Transverse colon (tissue), 4 donors: ENCODE measurements at regions not wholly inside any gene's neighbourhood (a gene's known extent, or its start where the extent isn't known, plus 50 kb on each side); places are given as distances from the start of the nearest gene placed in this dataset.

Source experiments
- DNase-seq: peaks from one replicate; pipeline ENCODE4 v3.0.0-alpha.2; 2019
- H3K27ac ChIP-seq, 4 donors: fragments of 200-600 bp; sonication (generic); 2 replicates each; pipeline ENCODE4 v1.5.1; 2016 to 2018; ENCODE audit warnings: inconsistent platforms in 4 of 4
- H3K27me3 ChIP-seq: fragments of 200-600 bp; sonication (generic); 2 replicates; pipeline ENCODE4 v1.5.1; 2017; ENCODE audit warnings: inconsistent platforms
- H3K36me3 ChIP-seq, 4 donors: fragments of 200-600 bp; sonication (generic); 2 replicates each; pipeline ENCODE4 v1.5.1; 2017 to 2019; ENCODE audit warnings: inconsistent platforms in 4 of 4
- H3K4me1 ChIP-seq, 4 donors: fragments of 200-600 bp; sonication (generic); 2 replicates each; pipeline ENCODE4 v1.5.1; 2017 to 2020; ENCODE audit warnings: inconsistent platforms in 4 of 4
- H3K4me3 ChIP-seq, 4 donors: fragments of 200-600 bp; sonication (generic); 1 replicate in 1 of 4; 2 replicates in 3 of 4; pipeline versions ENCODE4 v1.5.1 to v1.6.1; 2017 to 2019; ENCODE audit warnings: inconsistent platforms in 4 of 4
- H3K9me3 ChIP-seq, 2 donors: fragments of 200-600 bp; sonication (generic); 2 replicates each; pipeline ENCODE4 v1.5.1; 2017 to 2019; ENCODE audit warnings: inconsistent platforms in 2 of 2
- CTCF ChIP-seq, 5 experiments: fragments of 200-600 bp in 3 of 5; fragments of 450-650 bp in 2 of 5; sonication (generic) in 3 of 5; IDR thresholded peaks; 1 replicate in 2 of 5; 2 replicates in 3 of 5; pipeline ENCODE4 v1.5.1; 2016 to 2017; ENCODE audit warnings: antibody characterized with exemption in 5 of 5, inconsistent platforms in 3 of 5, mild to moderate bottlenecking in 2 of 5, moderate library complexity in 1 of 5
- EP300 ChIP-seq: sonication (generic); formaldehyde crosslinking; IDR thresholded peaks from one replicate; pipeline ENCODE4 v1.6.1; 2017; ENCODE audit warnings: antibody characterized with exemption, low read depth
- POLR2A ChIP-seq: fragments of 450-650 bp; IDR thresholded peaks from one replicate; pipeline ENCODE4 v1.6.1; 2016; ENCODE audit warnings: antibody characterized with exemption, mild to moderate bottlenecking, moderate library complexity
- POLR2AphosphoS5 ChIP-seq, 3 donors: sonication (generic); formaldehyde crosslinking; IDR thresholded peaks; one replicate each; pipeline ENCODE4 v1.6.1; 2016; ENCODE audit warnings: antibody characterized with exemption in 3 of 3
- WGBS, 2 donors: methylation state at CpG; one replicate each; pipeline ENCODE4 v1.1.5; 2018; ENCODE audit warnings: low coverage in 1 of 2; 5-methylcytosine and 5-hydroxymethylcytosine counted together
- in situ Hi-C, 4 donors: fragments of 200-750 bp; cut with MboI; loops; one replicate each; pipeline versions ENCODE4 v1.15.0 to v1.15.1; 2017; ENCODE audit warnings: low sequenced_read_pairs in 3 of 4, low pct_ligation_motif_present in 1 of 4, low pct_unique_long_range_greater_than_20kb in 1 of 4
- intact Hi-C: fragments of 100-400 bp; cut with DNase I; formaldehyde crosslinking; loops from one replicate; pipeline ENCODE4 v1.15.1; 2023; ENCODE audit warnings: low total_unique reads

- intact Hi-C loops: no loop called here
- Histone ChIP-seq H3K27me3 (no peaks in the 10 kb centered on the region), H3K4me1 (no peaks in the 10 kb centered on the region), H3K9me3 (no peaks in the 10 kb centered on the region), H3K36me3 (no peaks in the 10 kb centered on the region), H3K27ac (no peak overlapping the region), H3K4me3 (no peak overlapping the region)
- no peak for TF ChIP-seq EP300
- no peak for TF ChIP-seq POLR2AphosphoS5 (IDR thresholded peaks at IDR 0.05)
- no peak for TF ChIP-seq CTCF (IDR thresholded peaks at IDR 0.05)
- TF ChIP-seq POLR2A: no peak
- DNase-seq: no peak
- in situ Hi-C loops: no loop called here
- WGBS, 2 donors: 62 to 78% methylated on average over 2 of the region's 2 CpGs
Measured at GRCh38 chr1:177488722-177489121, 318.0 kb downstream of the BRINP2 start.

- H3K9me3 ChIP-seq: no peaks in the 10 kb centered on the region
- H3K4me3 ChIP-seq: no peak overlapping the region
- 33% methylated on average over 1 of the region's 1 CpG; no CpG with 5 or more reads in 1 of the 2 donors for WGBS, 2 donors
- H3K27ac ChIP-seq: no peak overlapping the region
- intact Hi-C loops (no loop called here), in situ Hi-C loops (no loop called here)
- no peaks in the 10 kb centered on the region for H3K27me3 ChIP-seq
- H3K36me3 ChIP-seq: no peaks in the 10 kb centered on the region
- TF ChIP-seq POLR2A: no peak
- TF ChIP-seq EP300: no peak
- no peak for TF ChIP-seq POLR2AphosphoS5 (IDR thresholded peaks at IDR 0.05)
- TF ChIP-seq CTCF (IDR thresholded peaks at IDR 0.05): no peak
- DNase-seq: no peak
- no peaks in the 10 kb centered on the region for H3K4me1 ChIP-seq
Measured at GRCh38 chr1:177487481-177487880, 316.7 kb downstream of the BRINP2 start.

- WGBS, 2 donors: 88 to 90% methylated on average over 6 of the region's 6 CpGs
- Histone ChIP-seq H3K4me1 (no peaks in the 10 kb centered on the region), H3K4me3 (no peak overlapping the region), H3K27ac (no peak overlapping the region), H3K36me3 (no peaks in the 10 kb centered on the region), H3K9me3 (no peaks in the 10 kb centered on the region), H3K27me3 (no peaks in the 10 kb centered on the region)
- intact Hi-C loops (no loop called here), in situ Hi-C loops (no loop called here)
- TF ChIP-seq POLR2A: no peak
- TF ChIP-seq POLR2AphosphoS5 (IDR thresholded peaks at IDR 0.05): no peak
- no peak for TF ChIP-seq CTCF (IDR thresholded peaks at IDR 0.05)
- TF ChIP-seq EP300: no peak
- no peak for DNase-seq
Measured at GRCh38 chr1:177480741-177481305, 310.1 kb downstream of the BRINP2 start.

GRCh38 chr1:177479600-177479999, 308.8 kb downstream of the BRINP2 start:
- H3K27ac ChIP-seq: no peak overlapping the region
- no peak overlapping the region for H3K4me3 ChIP-seq
- no peaks in the 10 kb centered on the region for H3K27me3 ChIP-seq
- no peaks in the 10 kb centered on the region for H3K4me1 ChIP-seq
- H3K9me3 ChIP-seq: no peaks in the 10 kb centered on the region
- 88 to 90% methylated on average over 2 to 7 of the region's 7 CpGs for WGBS, 2 donors
- DNase-seq: no peak
- in situ Hi-C loops: no loop called here
- H3K36me3 ChIP-seq: no peaks in the 10 kb centered on the region
- intact Hi-C loops: no loop called here
- TF ChIP-seq EP300 (no peak), POLR2A (no peak), CTCF (IDR thresholded peaks at IDR 0.05) (no peak), POLR2AphosphoS5 (IDR thresholded peaks at IDR 0.05) (no peak)
